NCI-H446 treated with DMSO at 0.1 percent for 48 hours (cell line): ENCODE measurements at regions not wholly inside any gene's neighbourhood (a gene's known extent, or its start where the extent isn't known, plus 50 kb on each side); places are given as distances from the start of the nearest gene placed in this dataset.
A peak's percentile ranks its signal among the peaks of the same experiment; 100 is the strongest.

Experiments
- DNase-seq: peaks from one replicate; lab custom pipeline; 2025; lab: John Stamatoyannopoulos, UW

DNA sequence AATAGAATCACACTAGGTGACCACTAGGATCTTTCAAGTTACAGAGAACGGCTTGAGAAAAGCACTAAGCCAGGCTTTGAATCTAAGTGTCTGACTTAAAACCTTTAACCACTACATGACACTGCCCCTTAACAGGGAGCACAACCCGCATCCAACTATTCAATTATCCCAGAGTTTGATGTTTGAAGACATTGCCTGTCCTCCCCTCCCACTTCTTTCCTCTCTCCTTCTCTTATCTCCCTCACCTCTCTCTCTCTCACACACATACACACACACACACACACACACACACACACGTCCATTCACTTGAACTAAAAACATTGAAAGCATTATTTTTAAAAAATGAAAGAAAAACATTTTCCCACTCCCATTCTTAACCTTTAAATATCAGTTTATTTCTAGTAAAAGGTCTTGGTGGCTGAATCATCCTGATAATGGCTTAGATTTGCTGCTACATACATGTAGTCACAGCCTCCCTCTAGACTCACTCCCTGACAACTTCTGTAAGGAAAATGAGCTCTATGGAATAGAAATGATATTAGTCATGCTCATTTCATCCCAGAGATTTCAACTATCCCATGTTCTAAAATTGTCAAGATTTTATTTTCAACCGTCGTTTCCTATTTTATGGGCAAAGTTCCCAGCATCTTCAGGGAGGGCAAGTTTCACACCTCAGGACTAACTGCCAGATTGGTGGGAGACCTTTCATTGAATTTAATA is 53.5 kb upstream of the RAP1B start:
- no peak for DNase-seq

DNA sequence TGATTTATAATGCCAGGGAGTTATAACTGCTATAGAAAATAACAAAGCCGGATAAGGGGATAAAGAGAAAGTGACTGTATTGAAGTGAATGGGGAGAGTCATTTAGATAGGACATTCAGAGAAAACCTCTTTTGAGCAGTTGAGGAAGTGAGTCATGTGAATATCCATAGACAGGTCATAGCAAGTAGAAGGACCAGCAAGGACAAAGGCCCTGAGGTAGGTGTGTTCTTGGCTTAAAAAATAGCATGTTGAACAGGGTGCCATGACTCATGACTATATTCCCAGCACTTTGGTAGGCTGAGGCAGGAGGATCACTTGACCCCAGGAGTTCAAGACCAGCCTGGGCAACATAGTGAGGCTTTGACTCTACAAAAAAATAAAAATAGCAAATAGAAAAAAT is 51.5 kb upstream of the RAP1B start:
- no peak for DNase-seq

- DNase-seq, result peak; percentile 50
These were observed 50.5 kb upstream of the RAP1B start for GRCh38 chr12:68559984-68560850.

- no peak for DNase-seq
These were observed 49.8 kb upstream of the RAP1B start for GRCh38 chr12:68560851-68561422.
